Smooth muscle cell (in vitro differentiated cells): ENCODE measurements at regions not wholly inside any gene's neighbourhood (a gene's known extent, or its start where the extent isn't known, plus 50 kb on each side); places are given as distances from the start of the nearest gene placed in this dataset.

Source experiments
- DNase-seq: peaks from one replicate; lab custom pipeline; 2025; ENCODE audit not compliant: unreplicated experiment; lab: John Stamatoyannopoulos, UW
- H2AFZ ChIP-seq: fragments of 200-600 bp; sonication (generic); 2 replicates; pipeline ENCODE4 v1.6.0; 2016; ENCODE audit warnings: antibody characterized with exemption, low read depth, mild to moderate bottlenecking
- H3F3A ChIP-seq: fragments of 200-600 bp; sonication (generic); 2 replicates; pipeline ENCODE4 v1.6.0; 2017; ENCODE audit warnings: antibody characterized with exemption, low read depth
- H3K27ac ChIP-seq: fragments of 200-600 bp; sonication (generic); 2 replicates; pipeline ENCODE4 v1.5.1; 2016; ENCODE audit warnings: low read depth, mild to moderate bottlenecking
- H3K27me3 ChIP-seq: fragments of 200-600 bp; sonication (generic); 2 replicates; pipeline ENCODE4 v1.6.1; 2016; ENCODE audit warnings: low read depth, mild to moderate bottlenecking
- H3K36me3 ChIP-seq: fragments of 200-600 bp; sonication (generic); 2 replicates; pipeline ENCODE4 v1.5.1; 2016; ENCODE audit warnings: low read depth
- H3K4me1 ChIP-seq: fragments of 200-600 bp; sonication (generic); 2 replicates; pipeline ENCODE4 v1.5.1; 2016; ENCODE audit warnings: low read depth
- H3K4me2 ChIP-seq: fragments of 200-600 bp; sonication (generic); 2 replicates; pipeline ENCODE4 v1.6.0; 2016; ENCODE audit warnings: mild to moderate bottlenecking
- H3K4me3 ChIP-seq: fragments of 200-600 bp; sonication (generic); 2 replicates; pipeline ENCODE4 v1.5.1; 2016; ENCODE audit warnings: mild to moderate bottlenecking
- H3K79me2 ChIP-seq: fragments of 200-600 bp; sonication (generic); 2 replicates; pipeline ENCODE4 v1.6.0; 2016; ENCODE audit warnings: low read depth, mild to moderate bottlenecking
- H3K9ac ChIP-seq: fragments of 200-600 bp; sonication (generic); 2 replicates; pipeline ENCODE4 v1.6.0; 2016; ENCODE audit warnings: low read depth
- H3K9me3 ChIP-seq: fragments of 200-600 bp; sonication (generic); replicated peaks from 2 replicates; pipeline ENCODE4 v1.5.1; 2016; ENCODE audit warnings: low read depth
- H4K20me1 ChIP-seq: fragments of 200-600 bp; sonication (generic); 2 replicates; pipeline ENCODE4 v1.6.0; 2016; ENCODE audit warnings: low read depth
- WGBS: methylation state at CpG from one replicate; pipeline ENCODE4 v1.1.7; 2016; ENCODE audit warnings: low lambda C conversion rate; 5-methylcytosine and 5-hydroxymethylcytosine counted together
- TF ChIP-seq, protein P1 (sequence below): fragments of 200-600 bp; sonication (generic); IDR thresholded peaks from 2 replicates; pipeline ENCODE4 v1.5.1; 2017; ENCODE audit warnings: borderline replicate concordance, mild to moderate bottlenecking, antibody characterized with exemption; ENCODE audit not compliant: insufficient read depth, poor library complexity, severe bottlenecking

DNA sequence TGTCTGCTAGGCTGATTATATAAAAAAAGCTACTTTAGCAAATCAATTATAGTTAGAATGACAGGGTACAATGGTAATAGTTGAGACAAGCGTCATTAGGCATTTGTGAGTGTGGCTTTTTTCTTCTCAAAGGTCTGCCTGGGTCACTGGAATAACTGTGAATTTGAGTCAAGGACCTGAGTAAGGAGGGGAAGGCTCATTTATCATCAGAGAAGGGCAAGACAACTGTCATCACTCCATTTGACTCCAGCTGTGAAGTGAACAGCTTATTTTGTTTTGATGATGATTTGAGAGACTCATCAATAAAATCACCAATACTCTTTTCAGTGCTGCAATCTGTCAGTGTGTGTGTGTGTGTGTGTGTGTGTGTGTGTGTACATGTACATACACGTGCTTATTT is 118.6 kb downstream of the MAT2B start:
- 84% methylated on average over 2 of the region's 2 CpGs for WGBS
- no peak overlapping the region for H2AFZ ChIP-seq
- H3K4me3 ChIP-seq, result no peak overlapping the region
- no peak overlapping the region for H3K27ac ChIP-seq
- DNase-seq, result no peak
- H3K36me3 ChIP-seq, result no peaks in the 10 kb centered on the region
- no peaks in the 10 kb centered on the region for H3K79me2 ChIP-seq
- no peaks in the 10 kb centered on the region for H3K27me3 ChIP-seq
- no peaks in the 10 kb centered on the region for H3K4me1 ChIP-seq
- H3F3A ChIP-seq, result no peaks in the 10 kb centered on the region
- TF ChIP-seq, protein P1, sequence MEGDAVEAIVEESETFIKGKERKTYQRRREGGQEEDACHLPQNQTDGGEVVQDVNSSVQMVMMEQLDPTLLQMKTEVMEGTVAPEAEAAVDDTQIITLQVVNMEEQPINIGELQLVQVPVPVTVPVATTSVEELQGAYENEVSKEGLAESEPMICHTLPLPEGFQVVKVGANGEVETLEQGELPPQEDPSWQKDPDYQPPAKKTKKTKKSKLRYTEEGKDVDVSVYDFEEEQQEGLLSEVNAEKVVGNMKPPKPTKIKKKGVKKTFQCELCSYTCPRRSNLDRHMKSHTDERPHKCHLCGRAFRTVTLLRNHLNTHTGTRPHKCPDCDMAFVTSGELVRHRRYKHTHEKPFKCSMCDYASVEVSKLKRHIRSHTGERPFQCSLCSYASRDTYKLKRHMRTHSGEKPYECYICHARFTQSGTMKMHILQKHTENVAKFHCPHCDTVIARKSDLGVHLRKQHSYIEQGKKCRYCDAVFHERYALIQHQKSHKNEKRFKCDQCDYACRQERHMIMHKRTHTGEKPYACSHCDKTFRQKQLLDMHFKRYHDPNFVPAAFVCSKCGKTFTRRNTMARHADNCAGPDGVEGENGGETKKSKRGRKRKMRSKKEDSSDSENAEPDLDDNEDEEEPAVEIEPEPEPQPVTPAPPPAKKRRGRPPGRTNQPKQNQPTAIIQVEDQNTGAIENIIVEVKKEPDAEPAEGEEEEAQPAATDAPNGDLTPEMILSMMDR, result no peak
- no peak overlapping the region for H3K4me2 ChIP-seq
- no peak overlapping the region for H3K9ac ChIP-seq
- no peaks in the 10 kb centered on the region for H4K20me1 ChIP-seq
- H3K9me3 ChIP-seq, result no peaks in the 10 kb centered on the region

DNA sequence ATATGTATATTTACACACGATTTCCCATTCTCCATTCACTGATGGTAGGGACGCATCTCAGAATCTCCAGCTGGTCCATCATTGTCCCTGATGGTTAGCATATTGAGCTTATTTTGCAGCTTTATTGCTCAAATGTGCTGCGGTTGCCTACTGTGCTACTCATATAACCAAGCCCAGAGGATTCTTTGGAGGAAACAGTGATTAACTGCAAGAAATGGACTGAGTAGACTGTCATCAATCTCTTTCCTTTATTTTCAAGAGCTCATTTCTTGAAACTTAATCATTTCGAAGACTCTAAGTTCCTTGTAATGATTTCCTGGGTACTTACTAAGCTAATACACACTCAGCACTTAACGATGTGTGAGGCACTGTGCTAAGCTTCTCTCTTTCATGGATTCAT is 119.0 kb downstream of the MAT2B start:
- H3K4me1 ChIP-seq, result no peaks in the 10 kb centered on the region
- no peaks in the 10 kb centered on the region for H3K9me3 ChIP-seq
- H3K79me2 ChIP-seq, result no peaks in the 10 kb centered on the region
- H3F3A ChIP-seq, result no peaks in the 10 kb centered on the region
- H2AFZ ChIP-seq, result no peak overlapping the region
- no peak overlapping the region for H3K4me3 ChIP-seq
- no peak overlapping the region for H3K27ac ChIP-seq
- no peaks in the 10 kb centered on the region for H4K20me1 ChIP-seq
- H3K36me3 ChIP-seq, result no peaks in the 10 kb centered on the region
- 73% methylated on average over 5 of the region's 5 CpGs for WGBS
- H3K9ac ChIP-seq, result no peak overlapping the region
- DNase-seq, result no peak
- no peaks in the 10 kb centered on the region for H3K27me3 ChIP-seq
- TF ChIP-seq, protein P1, result no peak
- H3K4me2 ChIP-seq, result no peak overlapping the region

DNA sequence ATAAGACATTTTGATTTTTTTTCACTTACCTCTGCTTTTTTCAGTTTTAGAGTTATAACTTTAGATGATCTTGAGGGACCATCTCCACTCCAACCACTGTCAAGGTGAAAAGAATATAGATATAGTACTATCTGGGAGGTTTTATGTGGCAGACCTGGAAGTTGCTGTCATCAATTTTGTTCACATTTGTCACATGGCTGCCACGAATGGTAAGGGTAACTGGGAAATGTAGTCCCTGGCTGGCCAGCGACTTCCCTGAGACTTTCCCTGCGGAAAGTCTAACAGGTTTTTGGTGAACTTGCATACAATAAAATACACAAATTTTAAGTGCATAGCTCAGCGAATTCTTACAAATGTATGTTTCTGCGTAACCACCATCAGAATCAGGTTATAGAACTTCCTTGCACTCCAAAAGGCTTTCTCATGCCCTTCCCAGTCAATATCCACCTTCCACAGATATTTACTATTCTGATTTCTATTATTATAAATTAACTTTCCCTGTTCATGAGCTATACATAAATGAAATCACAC is 121.5 kb downstream of the MAT2B start:
- 93% methylated on average over 5 of the region's 5 CpGs for WGBS
- no peak for DNase-seq
- TF ChIP-seq, protein P1, result no peak
- Histone ChIP-seq H3K4me2 (no peak overlapping the region), H3K79me2 (no peaks in the 10 kb centered on the region), H3K9ac (no peak overlapping the region), H3F3A (no peaks in the 10 kb centered on the region), H3K4me3 (no peak overlapping the region), H2AFZ (no peak overlapping the region), H3K27ac (no peak overlapping the region), H3K9me3 (no peaks in the 10 kb centered on the region), H3K36me3 (no peaks in the 10 kb centered on the region), H3K27me3 (no peaks in the 10 kb centered on the region), H3K4me1 (no peaks in the 10 kb centered on the region), H4K20me1 (no peaks in the 10 kb centered on the region)

DNA sequence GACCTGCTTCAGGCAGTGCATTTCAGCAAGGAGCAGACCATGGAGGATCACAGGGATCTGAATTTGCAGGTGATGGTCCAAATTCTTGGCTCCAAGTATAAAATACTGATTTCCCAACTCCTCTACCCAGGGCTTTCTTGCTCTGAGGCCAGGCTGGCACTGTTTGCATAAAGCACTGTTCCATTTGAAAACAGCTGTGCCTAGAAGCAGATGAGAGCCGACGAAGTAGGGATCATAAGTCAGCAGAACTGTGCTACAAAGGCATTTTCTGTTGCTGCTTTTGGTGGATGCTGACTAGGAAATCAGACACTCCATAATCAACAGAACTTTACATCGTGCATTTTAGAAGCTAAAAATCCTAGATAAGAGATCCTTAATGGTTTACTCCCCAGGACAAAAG is 126.4 kb downstream of the MAT2B start:
- WGBS, result 76% methylated on average over 3 of the region's 3 CpGs
- H4K20me1 ChIP-seq, result no peaks in the 10 kb centered on the region

More for the DNA sequence above, 126.4 kb downstream of the MAT2B start:
- Histone ChIP-seq H3F3A (no peaks in the 10 kb centered on the region), H3K9ac (no peak overlapping the region), H2AFZ (no peak overlapping the region), H3K27me3 (peaks cover 9% of the 10 kb centered on the region), H3K36me3 (no peaks in the 10 kb centered on the region), H3K27ac (no peak overlapping the region), H3K79me2 (no peaks in the 10 kb centered on the region), H3K9me3 (no peaks in the 10 kb centered on the region), H3K4me2 (no peak overlapping the region), H3K4me1 (no peaks in the 10 kb centered on the region), H3K4me3 (no peak overlapping the region)
- TF ChIP-seq, protein P1, result no peak
- no peak for DNase-seq
